ENCODE measurements at regions not wholly inside any gene's neighbourhood (a gene's known extent, or its start where the extent isn't known, plus 50 kb on each side); places are given as distances from the start of the nearest gene placed in this dataset.

GRCh38 chr20:57802765-57803507 is 93.1 kb upstream of the PMEPA1 start (continued):
- TF ChIP-seq, protein P1, sequence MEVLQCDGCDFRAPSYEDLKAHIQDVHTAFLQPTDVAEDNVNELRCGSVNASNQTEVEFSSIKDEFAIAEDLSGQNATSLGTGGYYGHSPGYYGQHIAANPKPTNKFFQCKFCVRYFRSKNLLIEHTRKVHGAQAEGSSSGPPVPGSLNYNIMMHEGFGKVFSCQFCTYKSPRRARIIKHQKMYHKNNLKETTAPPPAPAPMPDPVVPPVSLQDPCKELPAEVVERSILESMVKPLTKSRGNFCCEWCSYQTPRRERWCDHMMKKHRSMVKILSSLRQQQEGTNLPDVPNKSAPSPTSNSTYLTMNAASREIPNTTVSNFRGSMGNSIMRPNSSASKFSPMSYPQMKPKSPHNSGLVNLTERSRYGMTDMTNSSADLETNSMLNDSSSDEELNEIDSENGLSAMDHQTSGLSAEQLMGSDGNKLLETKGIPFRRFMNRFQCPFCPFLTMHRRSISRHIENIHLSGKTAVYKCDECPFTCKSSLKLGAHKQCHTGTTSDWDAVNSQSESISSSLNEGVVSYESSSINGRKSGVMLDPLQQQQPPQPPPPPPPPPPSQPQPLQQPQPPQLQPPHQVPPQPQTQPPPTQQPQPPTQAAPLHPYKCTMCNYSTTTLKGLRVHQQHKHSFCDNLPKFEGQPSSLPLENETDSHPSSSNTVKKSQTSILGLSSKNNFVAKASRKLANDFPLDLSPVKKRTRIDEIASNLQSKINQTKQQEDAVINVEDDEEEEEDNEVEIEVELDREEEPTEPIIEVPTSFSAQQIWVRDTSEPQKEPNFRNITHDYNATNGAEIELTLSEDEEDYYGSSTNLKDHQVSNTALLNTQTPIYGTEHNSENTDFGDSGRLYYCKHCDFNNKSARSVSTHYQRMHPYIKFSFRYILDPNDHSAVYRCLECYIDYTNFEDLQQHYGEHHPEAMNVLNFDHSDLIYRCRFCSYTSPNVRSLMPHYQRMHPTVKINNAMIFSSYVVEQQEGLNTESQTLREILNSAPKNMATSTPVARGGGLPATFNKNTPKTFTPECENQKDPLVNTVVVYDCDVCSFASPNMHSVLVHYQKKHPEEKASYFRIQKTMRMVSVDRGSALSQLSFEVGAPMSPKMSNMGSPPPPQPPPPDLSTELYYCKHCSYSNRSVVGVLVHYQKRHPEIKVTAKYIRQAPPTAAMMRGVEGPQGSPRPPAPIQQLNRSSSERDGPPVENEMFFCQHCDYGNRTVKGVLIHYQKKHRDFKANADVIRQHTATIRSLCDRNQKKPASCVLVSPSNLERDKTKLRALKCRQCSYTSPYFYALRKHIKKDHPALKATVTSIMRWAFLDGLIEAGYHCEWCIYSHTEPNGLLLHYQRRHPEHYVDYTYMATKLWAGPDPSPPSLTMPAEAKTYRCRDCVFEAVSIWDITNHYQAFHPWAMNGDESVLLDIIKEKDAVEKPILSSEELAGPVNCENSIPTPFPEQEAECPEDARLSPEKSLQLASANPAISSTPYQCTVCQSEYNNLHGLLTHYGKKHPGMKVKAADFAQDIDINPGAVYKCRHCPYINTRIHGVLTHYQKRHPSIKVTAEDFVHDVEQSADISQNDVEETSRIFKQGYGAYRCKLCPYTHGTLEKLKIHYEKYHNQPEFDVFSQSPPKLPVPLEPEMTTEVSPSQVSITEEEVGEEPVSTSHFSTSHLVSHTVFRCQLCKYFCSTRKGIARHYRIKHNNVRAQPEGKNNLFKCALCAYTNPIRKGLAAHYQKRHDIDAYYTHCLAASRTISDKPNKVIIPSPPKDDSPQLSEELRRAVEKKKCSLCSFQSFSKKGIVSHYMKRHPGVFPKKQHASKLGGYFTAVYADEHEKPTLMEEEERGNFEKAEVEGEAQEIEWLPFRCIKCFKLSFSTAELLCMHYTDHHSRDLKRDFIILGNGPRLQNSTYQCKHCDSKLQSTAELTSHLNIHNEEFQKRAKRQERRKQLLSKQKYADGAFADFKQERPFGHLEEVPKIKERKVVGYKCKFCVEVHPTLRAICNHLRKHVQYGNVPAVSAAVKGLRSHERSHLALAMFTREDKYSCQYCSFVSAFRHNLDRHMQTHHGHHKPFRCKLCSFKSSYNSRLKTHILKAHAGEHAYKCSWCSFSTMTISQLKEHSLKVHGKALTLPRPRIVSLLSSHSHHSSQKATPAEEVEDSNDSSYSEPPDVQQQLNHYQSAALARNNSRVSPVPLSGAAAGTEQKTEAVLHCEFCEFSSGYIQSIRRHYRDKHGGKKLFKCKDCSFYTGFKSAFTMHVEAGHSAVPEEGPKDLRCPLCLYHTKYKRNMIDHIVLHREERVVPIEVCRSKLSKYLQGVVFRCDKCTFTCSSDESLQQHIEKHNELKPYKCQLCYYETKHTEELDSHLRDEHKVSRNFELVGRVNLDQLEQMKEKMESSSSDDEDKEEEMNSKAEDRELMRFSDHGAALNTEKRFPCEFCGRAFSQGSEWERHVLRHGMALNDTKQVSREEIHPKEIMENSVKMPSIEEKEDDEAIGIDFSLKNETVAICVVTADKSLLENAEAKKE (CRISPR knock-in tag; IDR thresholded peaks at IDR 0.05): no peak

GRCh38 chr20:57801581-57801980 is 91.8 kb upstream of the PMEPA1 start:
- Histone ChIP-seq H3K9me2 (ENCODE audit: insufficient read depth) (no peaks in the 10 kb centered on the region), H4K20me1 (replicated peaks; ENCODE audit: insufficient read depth) (no peaks in the 10 kb centered on the region), H3K27me3 (ENCODE audit: insufficient read depth) (no peaks in the 10 kb centered on the region), H3K27ac (ENCODE audit: low read depth) (no peak overlapping the region), H3F3A (replicated peaks; ENCODE audit: low read depth) (no peaks in the 10 kb centered on the region), H3K4me1 (ENCODE audit: insufficient read depth) (no peaks in the 10 kb centered on the region), H3K4me3 (no peak overlapping the region), H2AFZ (no peak overlapping the region), H3K4me2 (no peak overlapping the region), H3K36me3 (ENCODE audit: insufficient read depth) (no peaks in the 10 kb centered on the region), H3K79me2 (replicated peaks; ENCODE audit: insufficient read depth) (no peaks in the 10 kb centered on the region)
- H3K27ac Mint-ChIP-seq: no peak overlapping the region
- DNase-seq (ENCODE audit: low spot score) (no peak), ATAC-seq (no peak)
- H3K36me3 Mint-ChIP-seq (ENCODE audit: low read depth): no peaks in the 10 kb centered on the region
- H3K4me3 Mint-ChIP-seq: no peak overlapping the region
- H3K27me3 Mint-ChIP-seq (ENCODE audit: insufficient read depth, low read depth, poor library complexity): no peaks in the 10 kb centered on the region
- no peaks in the 10 kb centered on the region; the same call in 2 of the 3 replicates for H3K9me3 Mint-ChIP-seq
- 0 out of 3 replicates have a peak, but pooled peaks cover 3% of the 10 kb centered on the region for H3K4me1 Mint-ChIP-seq
- TF ChIP-seq, protein P1 (CRISPR knock-in tag; IDR thresholded peaks at IDR 0.05): no peak
- TF ChIP-seq NANOG (IDR thresholded peaks at IDR 0.05; ENCODE audit: borderline replicate concordance): no peak
- TF ChIP-seq JUNB (IDR thresholded peaks at IDR 0.05; ENCODE audit: unreplicated experiment): no peak
- no peak for TF ChIP-seq CREB1 (CRISPR knock-in tag; IDR thresholded peaks at IDR 0.05; ENCODE audit: low read depth)
- TF ChIP-seq ZNF331 (CRISPR knock-in tag; IDR thresholded peaks at IDR 0.05; ENCODE audit: low read depth): no peak
- TF ChIP-seq ZNF114 (CRISPR knock-in tag; IDR thresholded peaks at IDR 0.05): no peak
- no peak for TF ChIP-seq CTCF (conservative IDR thresholded peaks at IDR 0.05; ENCODE audit: low read depth in 2 of 2)
